Skeletal muscle satellite cell (primary cell): ENCODE measurements at regions not wholly inside any gene's neighbourhood (a gene's known extent, or its start where the extent isn't known, plus 50 kb on each side); places are given as distances from the start of the nearest gene placed in this dataset.

ENCODE experiments used
- H3K27me3 ChIP-seq: 2 replicates; pipeline ENCODE4 v1.7.0; 2013; ENCODE audit warnings: low read length; ENCODE audit not compliant: control insufficient read depth, insufficient read depth
- H3K36me3 ChIP-seq: 2 replicates; pipeline ENCODE4 v1.7.0; 2013; ENCODE audit warnings: mild to moderate bottlenecking, control low read depth, low read length; ENCODE audit not compliant: insufficient read depth
- H3K4me1 ChIP-seq: 2 replicates; pipeline ENCODE4 v1.7.0; 2013; ENCODE audit warnings: low read length; ENCODE audit not compliant: control insufficient read depth, insufficient read depth
- H3K4me2 ChIP-seq: 2 replicates; pipeline ENCODE4 v1.7.0; 2013; ENCODE audit warnings: mild to moderate bottlenecking, low read length
- H3K4me3 ChIP-seq: 2 replicates; pipeline ENCODE4 v1.7.0; 2013; ENCODE audit warnings: low read length
- H3K9ac ChIP-seq: 2 replicates; pipeline ENCODE4 v1.7.0; 2013; ENCODE audit warnings: mild to moderate bottlenecking, low read depth, low read length, moderate library complexity
- H3K9me3 ChIP-seq: replicated peaks from 2 replicates; pipeline ENCODE4 v1.7.0; 2013; ENCODE audit warnings: mild to moderate bottlenecking, control low read depth, low read length

DNA sequence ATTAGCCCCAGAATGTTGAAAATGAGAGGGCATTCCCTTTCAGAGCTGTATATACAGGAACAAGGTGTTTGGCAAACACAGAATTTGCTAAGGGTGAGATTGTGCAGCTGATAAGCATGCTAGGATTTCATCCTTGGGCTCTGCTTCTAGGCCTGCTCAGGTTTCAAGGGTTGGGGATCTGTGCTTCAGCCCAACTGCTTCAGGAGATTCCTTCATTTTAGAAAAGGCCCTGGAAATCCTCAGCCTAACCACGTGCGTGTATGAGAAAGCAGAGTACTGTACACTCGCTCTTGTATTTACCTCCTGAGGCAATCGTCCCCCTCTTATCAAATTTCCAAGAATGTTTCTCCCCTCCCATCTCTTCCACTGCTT lies 291.6 kb upstream of the ARGLU1 start:
- Histone ChIP-seq H3K4me1 (no peaks in the 10 kb centered on the region), H3K9me3 (no peaks in the 10 kb centered on the region), H3K9ac (no peak overlapping the region), H3K4me3 (no peak overlapping the region), H3K4me2 (no peak overlapping the region), H3K27me3 (no peaks in the 10 kb centered on the region), H3K36me3 (no peaks in the 10 kb centered on the region)

DNA sequence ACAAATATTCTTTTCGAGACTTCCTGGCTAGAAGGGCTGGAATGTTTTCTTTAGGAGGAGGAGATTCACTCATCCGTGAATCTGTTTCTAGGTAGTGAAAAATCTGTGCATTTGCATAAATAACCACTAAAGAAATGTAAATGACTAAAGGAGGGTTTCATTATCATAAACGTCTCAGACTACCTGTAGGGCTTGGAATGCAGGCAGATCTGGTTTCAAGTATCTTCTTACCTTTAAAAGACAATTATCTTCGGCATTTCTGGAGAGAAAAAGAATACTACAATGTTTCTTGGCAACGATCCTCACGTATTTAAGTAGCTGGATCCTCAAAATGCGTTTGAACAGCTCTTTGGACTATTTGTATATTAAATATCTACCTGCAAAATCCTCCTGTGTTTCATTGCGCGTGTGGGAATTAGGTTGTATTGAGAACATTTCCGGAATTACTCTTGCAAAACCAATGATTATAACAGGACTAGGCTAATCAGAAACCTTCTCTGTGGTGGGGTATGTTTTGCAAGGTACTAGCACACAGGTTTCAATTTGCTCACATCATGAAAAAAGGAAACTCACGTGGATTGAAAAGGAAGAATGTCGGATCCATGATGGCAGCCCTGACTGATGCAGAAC lies 291.1 kb upstream of the ARGLU1 start:
- Histone ChIP-seq H3K36me3 (no peaks in the 10 kb centered on the region), H3K4me1 (no peaks in the 10 kb centered on the region), H3K9me3 (no peaks in the 10 kb centered on the region), H3K4me3 (no peak overlapping the region), H3K4me2 (no peak overlapping the region), H3K9ac (no peak overlapping the region), H3K27me3 (no peaks in the 10 kb centered on the region)

DNA sequence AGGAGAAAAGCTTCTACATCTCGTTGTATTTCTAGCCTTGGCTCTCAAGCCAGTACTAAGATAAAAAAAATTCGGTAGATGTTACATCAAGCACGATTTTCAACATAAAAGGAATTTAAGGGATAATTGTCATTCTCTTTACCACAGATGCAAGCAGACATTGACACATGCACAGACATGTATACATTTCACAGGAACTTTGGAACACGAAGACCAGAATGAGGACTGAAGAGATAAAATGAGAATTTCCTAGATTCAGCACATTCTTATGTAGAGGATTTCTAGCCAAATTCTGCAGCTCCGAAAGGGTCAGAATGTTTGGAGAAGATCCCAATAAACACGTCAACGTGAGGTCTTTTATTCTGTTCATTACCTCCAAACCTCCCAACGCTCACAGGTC lies 284.5 kb upstream of the ARGLU1 start:
- Histone ChIP-seq H3K4me2 (no peak overlapping the region), H3K9ac (no peak overlapping the region), H3K27me3 (no peaks in the 10 kb centered on the region), H3K36me3 (no peaks in the 10 kb centered on the region), H3K4me3 (no peak overlapping the region), H3K4me1 (no peaks in the 10 kb centered on the region), H3K9me3 (no peaks in the 10 kb centered on the region)

DNA sequence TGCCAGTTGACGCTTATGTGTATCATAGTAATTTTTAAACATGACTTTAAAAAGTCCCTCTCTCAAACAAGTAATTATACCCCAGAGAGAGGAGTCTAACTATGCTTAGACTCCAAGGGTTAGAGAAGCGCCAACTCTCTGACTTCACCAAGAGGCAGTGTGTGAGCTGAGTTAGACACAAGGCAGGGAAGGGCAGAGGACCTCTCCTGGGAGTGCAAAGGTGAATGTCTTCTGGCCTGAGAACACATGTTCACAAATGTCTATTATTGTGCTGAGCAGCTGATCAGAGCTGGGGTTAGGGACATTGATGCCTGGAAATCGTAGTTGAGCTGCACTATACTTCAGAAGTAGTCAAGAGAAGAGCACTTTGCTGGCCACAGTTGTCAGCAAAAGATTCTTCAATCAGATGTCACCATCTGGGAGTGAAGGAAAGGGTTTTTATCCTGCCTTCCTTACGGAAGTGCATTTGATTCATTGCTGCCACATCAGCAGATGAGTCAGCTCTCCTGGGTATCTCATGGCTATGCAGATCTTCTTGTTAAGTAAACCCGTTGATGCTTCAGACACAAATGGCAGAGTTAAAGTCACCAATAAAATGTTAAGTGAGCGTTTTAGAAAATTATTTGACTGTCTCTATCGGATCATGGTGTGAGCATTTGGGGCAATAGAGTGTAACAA lies 283.2 kb upstream of the ARGLU1 start:
- no peaks in the 10 kb centered on the region for H3K27me3 ChIP-seq
- H3K4me3 ChIP-seq = no peak overlapping the region
- H3K36me3 ChIP-seq = no peaks in the 10 kb centered on the region
- no peak overlapping the region for H3K4me2 ChIP-seq
- no peak overlapping the region for H3K9ac ChIP-seq
- H3K9me3 ChIP-seq = no peaks in the 10 kb centered on the region
- no peaks in the 10 kb centered on the region for H3K4me1 ChIP-seq

DNA sequence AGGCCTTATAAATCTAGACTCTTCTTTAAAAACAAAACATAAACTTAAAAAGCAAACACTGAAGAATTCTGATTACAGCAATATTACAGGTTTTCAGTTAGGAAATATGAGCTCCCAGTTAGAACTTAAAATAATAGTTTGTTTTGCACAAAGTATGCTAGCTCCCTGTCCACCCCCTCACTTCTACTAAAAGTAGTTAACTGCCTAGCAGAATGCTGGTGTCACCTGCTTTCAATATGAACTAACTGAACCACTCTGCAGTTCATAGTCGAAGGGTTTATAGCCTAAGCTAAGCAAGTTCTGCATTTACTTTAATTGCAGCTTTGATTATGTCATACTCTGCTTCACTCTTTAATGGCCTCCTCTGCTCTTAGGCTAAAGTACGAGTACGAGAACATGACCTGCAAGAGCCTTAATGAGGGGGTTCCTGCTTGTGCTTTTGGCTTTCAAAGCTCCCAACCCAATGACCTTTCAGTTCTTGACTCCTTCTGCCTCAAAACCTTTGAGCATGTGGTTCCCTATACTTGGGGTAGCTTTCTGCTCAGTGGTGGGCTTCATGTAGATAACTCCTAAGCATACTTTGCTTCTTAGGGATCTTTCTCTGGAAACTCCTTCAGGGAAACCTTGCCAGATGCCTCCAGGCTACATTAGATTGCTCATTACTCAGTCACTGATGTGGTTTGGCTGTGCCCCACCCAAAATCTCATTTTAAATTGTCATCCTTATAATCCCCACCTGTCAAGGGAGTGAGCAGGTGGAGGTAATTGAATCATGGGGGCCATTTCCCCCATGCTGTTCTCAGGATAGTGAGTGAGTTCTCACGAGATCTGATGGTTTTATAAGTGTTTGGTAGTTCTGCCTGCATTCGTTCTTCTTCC lies 278.9 kb upstream of the ARGLU1 start:
- no peak overlapping the region for H3K9ac ChIP-seq
- no peaks in the 10 kb centered on the region for H3K36me3 ChIP-seq
- H3K4me2 ChIP-seq = no peak overlapping the region
- H3K9me3 ChIP-seq = no peaks in the 10 kb centered on the region
- no peak overlapping the region for H3K4me3 ChIP-seq
- H3K4me1 ChIP-seq = no peaks in the 10 kb centered on the region
- no peaks in the 10 kb centered on the region for H3K27me3 ChIP-seq

DNA sequence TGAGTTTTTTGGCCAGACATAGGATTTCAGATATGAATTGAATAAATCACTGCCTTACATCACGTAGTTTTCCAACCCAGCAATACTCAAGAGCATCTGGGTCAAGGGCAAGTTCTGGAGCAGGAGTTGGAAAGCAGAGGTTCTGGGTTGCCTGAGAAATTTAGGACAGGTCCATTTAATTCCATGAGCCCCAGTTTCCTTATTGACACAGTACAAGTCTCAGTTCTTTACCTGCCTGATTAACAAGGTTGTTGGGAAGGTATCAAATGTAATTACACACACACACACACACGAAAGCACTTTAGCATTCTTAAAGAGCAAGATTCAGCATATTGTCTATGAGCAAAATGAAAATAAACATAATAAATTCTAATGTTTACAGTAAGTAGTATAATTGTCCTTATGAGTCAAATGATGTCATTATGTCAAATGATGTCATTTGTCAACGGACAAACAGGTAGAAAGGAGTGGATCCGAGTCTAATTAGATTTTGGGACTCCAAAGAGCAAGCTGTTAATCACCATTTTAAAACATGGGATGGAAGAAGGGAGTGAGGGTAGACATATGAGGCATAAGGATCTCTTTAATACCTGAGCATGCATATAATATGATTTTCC lies 268.4 kb upstream of the ARGLU1 start:
- H3K4me1 ChIP-seq = no peaks in the 10 kb centered on the region
- no peaks in the 10 kb centered on the region for H3K36me3 ChIP-seq
- no peak overlapping the region for H3K4me2 ChIP-seq

DNA sequence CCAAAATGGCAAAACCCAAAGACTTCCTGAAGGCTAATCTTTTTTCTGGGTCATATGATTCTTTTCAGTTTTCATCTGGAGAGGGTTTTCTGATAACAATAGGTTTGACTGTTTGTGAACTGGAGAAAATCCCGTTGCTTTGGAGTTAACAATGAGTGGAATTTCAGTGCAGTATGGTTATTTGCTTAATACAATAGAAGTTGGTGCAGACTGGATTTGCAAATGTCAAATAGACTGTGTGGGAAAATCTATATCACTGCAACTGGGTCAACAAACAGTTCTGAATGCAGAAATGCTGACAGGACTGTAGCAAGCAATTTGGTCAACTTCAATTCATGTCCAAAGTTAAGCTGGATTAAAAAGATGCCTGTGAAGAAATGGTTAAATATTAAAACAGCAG lies 267.5 kb upstream of the ARGLU1 start:
- Histone ChIP-seq H3K27me3 (no peaks in the 10 kb centered on the region), H3K9me3 (no peaks in the 10 kb centered on the region), H3K4me3 (no peak overlapping the region), H3K36me3 (no peaks in the 10 kb centered on the region), H3K4me1 (no peaks in the 10 kb centered on the region), H3K4me2 (no peak overlapping the region), H3K9ac (no peak overlapping the region)

More for the DNA sequence above, 268.4 kb upstream of the ARGLU1 start:
- H3K9ac ChIP-seq = no peak overlapping the region
- H3K27me3 ChIP-seq = no peaks in the 10 kb centered on the region
- no peak overlapping the region for H3K4me3 ChIP-seq
- no peaks in the 10 kb centered on the region for H3K9me3 ChIP-seq

DNA sequence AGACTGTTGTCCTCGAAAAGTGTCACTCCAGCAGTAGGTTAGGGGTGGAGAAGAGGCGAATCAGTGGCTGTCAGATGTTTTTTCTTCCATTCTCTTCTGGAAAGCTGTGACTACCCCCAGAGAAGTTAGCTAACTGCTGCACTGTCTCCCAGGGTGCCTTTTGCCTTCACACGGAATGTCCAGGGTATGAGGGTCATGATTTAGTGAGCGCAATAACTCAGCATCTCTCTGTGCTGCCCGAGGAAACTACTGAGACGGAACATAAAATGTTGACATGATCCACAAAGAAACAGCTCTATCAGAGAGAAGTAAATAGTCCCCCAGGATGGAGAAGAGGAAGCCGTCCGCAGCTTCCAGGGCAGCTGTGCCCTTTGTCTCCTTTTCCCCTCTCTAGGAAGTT lies 254.0 kb upstream of the ARGLU1 start:
- Histone ChIP-seq H3K9ac (no peak overlapping the region), H3K4me2 (no peak overlapping the region), H3K4me3 (no peak overlapping the region), H3K27me3 (no peaks in the 10 kb centered on the region), H3K9me3 (no peaks in the 10 kb centered on the region), H3K36me3 (no peaks in the 10 kb centered on the region), H3K4me1 (no peaks in the 10 kb centered on the region)

DNA sequence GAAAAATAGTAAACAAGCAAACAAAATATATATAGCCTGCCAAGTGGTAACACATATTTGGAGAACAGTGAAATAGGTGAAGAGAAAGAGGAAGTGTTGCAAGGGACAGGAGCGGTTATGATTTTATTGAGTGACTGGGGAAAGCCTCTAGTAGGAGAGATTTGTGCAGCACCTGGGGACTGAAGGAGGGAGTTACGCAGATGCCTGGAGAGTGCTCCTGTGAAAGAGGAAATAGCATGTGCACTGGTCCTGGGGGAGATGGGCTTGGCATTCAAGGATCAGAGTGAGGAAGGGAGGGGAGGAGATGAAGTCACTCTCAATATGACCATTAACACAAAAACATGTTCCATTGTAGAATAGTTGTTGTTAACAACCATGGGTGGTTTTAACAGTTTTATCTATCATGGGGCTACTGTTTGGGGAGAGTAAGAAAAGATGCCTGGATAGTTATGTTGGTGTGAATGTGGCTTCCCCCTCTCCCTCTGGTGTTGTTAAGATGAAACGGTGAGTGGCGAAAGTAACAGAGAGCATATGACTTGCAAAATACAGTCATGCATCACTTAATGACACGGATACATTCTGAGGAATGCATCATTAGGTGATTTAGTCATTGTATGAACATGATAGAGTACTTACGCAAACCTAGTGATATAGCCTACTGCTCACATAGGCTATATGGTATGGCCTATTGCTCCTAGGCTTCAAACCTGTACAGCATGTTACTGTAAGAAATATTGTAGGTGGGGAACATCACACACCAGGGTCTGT lies 251.7 kb upstream of the ARGLU1 start:
- Histone ChIP-seq H3K4me3 (no peak overlapping the region), H3K36me3 (no peaks in the 10 kb centered on the region), H3K9me3 (no peaks in the 10 kb centered on the region), H3K4me1 (no peaks in the 10 kb centered on the region), H3K4me2 (no peak overlapping the region), H3K27me3 (no peaks in the 10 kb centered on the region), H3K9ac (no peak overlapping the region)

DNA sequence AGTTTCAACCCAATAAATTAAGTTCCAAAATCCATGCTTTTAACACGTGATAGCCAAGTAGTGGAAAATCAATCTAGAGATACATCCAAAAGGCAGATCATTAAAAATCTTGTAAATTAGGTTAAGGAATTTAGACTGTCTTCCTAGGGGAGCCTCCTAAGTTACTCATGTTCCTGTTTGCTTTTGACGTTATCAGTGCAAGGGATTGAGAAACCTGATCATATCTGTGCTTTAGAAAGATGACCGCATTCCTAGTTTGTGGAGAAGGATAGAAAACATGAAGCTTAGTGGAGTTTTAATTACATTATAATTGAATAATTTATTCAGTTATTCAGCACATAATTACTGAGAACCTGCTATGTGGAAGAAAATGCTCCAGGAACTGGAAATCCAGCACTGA lies 251.0 kb upstream of the ARGLU1 start:
- H3K36me3 ChIP-seq = no peaks in the 10 kb centered on the region
- no peak overlapping the region for H3K9ac ChIP-seq
- no peak overlapping the region for H3K4me2 ChIP-seq
- H3K4me1 ChIP-seq = no peaks in the 10 kb centered on the region
- no peaks in the 10 kb centered on the region for H3K9me3 ChIP-seq
- no peaks in the 10 kb centered on the region for H3K27me3 ChIP-seq
- no peak overlapping the region for H3K4me3 ChIP-seq

DNA sequence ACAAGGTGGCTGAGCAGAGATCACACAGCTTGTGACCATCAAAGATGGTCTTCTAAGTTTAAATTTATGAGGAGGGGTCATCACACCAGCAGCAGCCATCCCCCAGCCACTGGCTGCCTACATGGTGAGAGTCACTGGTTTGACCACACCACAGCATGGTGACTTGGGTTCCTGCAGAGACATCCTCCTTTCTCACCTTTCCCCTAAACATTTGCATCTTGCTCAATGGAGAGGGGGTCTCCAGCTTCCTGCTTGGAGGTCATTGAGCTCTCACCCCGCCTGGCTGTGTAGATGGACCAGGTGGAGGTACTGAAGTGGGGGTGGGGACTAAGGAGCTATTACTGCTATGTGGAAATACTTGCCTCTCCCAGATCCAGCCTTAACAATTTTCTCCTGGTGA lies 247.6 kb upstream of the ARGLU1 start:
- no peak overlapping the region for H3K4me2 ChIP-seq
- no peaks in the 10 kb centered on the region for H3K27me3 ChIP-seq
- no peaks in the 10 kb centered on the region for H3K36me3 ChIP-seq
- no peaks in the 10 kb centered on the region for H3K9me3 ChIP-seq
- H3K4me1 ChIP-seq = no peaks in the 10 kb centered on the region
- H3K9ac ChIP-seq = no peak overlapping the region
- H3K4me3 ChIP-seq = no peak overlapping the region
